ENCODE measurements at regions not wholly inside any gene's neighbourhood (a gene's known extent, or its start where the extent isn't known, plus 50 kb on each side); places are given as distances from the start of the nearest gene placed in this dataset.

DNA sequence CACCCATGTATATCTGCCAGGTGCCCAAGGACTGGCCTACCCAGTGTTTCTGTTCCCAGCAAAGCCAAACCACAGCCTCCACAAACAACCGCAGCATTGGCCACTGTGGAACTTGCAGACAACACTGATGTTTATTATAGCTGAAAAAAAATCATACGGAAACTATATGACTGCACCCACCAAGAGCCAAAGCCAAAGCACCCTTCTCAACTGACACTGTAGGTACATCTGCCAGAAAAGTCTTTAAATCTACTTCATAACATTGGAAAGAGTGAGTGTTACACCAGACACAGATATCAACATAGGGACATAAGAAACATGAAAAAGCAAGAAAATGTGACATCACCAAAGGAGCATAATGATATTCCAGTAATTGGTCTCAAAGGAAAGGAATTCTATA lies 428.0 kb downstream of the PSAT1 start:
- no peak for TF ChIP-seq POLR2A (IDR thresholded peaks at IDR 0.05)
- TF ChIP-seq, protein P1, sequence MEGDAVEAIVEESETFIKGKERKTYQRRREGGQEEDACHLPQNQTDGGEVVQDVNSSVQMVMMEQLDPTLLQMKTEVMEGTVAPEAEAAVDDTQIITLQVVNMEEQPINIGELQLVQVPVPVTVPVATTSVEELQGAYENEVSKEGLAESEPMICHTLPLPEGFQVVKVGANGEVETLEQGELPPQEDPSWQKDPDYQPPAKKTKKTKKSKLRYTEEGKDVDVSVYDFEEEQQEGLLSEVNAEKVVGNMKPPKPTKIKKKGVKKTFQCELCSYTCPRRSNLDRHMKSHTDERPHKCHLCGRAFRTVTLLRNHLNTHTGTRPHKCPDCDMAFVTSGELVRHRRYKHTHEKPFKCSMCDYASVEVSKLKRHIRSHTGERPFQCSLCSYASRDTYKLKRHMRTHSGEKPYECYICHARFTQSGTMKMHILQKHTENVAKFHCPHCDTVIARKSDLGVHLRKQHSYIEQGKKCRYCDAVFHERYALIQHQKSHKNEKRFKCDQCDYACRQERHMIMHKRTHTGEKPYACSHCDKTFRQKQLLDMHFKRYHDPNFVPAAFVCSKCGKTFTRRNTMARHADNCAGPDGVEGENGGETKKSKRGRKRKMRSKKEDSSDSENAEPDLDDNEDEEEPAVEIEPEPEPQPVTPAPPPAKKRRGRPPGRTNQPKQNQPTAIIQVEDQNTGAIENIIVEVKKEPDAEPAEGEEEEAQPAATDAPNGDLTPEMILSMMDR (IDR thresholded peaks at IDR 0.05) = no peak
- intact Hi-C loops (cut with DNase I; ENCODE audit: low total_unique reads) = no loop called here
- WGBS, 2 donors = 88 to 91% methylated on average over 2 of the region's 2 CpGs

DNA sequence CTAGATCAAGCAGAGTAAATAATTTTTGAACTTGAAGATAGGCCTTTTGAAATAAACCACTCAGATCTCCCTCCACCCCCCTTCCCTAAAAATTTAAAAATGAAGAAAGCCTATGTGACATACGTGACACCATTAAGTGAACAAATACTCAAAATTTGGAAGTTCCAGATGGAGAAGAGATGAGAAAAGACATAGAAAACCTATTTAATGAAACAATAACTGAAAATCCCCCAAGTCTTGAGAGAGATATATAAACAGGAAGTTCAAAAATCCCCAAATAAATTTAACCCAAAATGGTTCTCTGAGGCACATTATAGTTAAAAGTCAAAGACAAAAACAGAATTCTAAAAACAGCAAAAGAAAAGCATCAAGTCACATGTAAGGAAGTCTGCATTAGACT lies 428.6 kb downstream of the PSAT1 start:
- no peak for DNase-seq (ENCODE audit: low spot score in 2 of 2)
- TF ChIP-seq POLR2A (IDR thresholded peaks at IDR 0.05) = no peak
- TF ChIP-seq, protein P1 (IDR thresholded peaks at IDR 0.05) = no peak
- WGBS, 2 donors = 80 to 88% methylated on average over 1 of the region's 1 CpG

More for the DNA sequence above, 428.0 kb downstream of the PSAT1 start:
- H3K4me3 ChIP-seq (ENCODE audit: low read depth, poor library complexity, severe bottlenecking) = no peak overlapping the region
- DNase-seq (ENCODE audit: low spot score in 2 of 2) = no peak

DNA sequence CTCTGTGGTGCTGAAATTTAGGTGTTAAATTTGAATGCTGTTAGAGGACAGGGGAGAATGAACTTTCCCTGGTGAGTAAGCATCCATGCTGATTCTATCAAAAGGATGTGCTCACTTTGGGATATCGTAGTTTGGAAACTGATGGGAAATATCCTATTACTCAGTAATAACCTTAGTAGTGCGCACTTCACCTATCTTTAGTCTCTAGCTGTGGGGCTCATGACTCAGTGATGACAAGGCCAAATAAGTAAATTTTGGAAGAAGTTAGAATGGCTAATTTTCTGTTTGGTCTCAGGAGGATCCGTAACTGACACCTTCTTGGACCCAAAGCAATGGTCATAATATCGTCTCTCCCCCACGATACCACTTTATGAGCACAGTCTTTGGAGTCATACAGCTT lies 448.4 kb downstream of the PSAT1 start:
- no peak for TF ChIP-seq POLR2A (IDR thresholded peaks at IDR 0.05)
- TF ChIP-seq, protein P1 (IDR thresholded peaks at IDR 0.05) = no peak
- intact Hi-C loops (cut with DNase I; ENCODE audit: low total_unique reads) = no loop called here
- no peak overlapping the region for H3K4me3 ChIP-seq (ENCODE audit: low read depth, poor library complexity, severe bottlenecking)
- DNase-seq (ENCODE audit: low spot score in 2 of 2) = no peak
- 93 to 95% methylated on average over 5 of the region's 5 CpGs for WGBS, 2 donors

More for the DNA sequence above, 428.6 kb downstream of the PSAT1 start:
- intact Hi-C loops (cut with DNase I; ENCODE audit: low total_unique reads) = no loop called here
- H3K4me3 ChIP-seq (ENCODE audit: low read depth, poor library complexity, severe bottlenecking) = no peak overlapping the region

DNA sequence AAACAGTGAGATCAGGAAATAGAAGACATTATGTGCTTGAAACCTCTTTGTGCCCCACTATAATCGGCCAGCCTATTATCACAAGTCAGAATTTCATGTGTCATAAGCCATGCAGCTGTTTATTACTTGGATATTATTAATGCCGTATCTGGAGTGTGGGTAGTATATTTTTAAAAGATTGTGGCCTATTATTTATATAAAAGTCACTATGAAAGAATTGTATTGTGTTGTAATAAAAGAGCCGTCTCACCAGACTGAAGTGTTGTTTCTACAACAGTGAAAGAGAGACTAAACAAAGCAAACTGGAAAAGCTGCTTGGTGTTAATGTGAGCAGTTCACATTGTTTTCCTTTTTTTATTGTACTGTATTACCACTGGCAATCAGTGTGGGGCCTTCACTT lies 449.1 kb downstream of the PSAT1 start:
- no peak for DNase-seq (ENCODE audit: low spot score in 2 of 2)
- WGBS, 2 donors = 61 to 72% methylated on average over 3 of the region's 3 CpGs
- intact Hi-C loops (cut with DNase I; ENCODE audit: low total_unique reads) = no loop called here
- TF ChIP-seq, protein P1 (IDR thresholded peaks at IDR 0.05) = no peak
- no peak for TF ChIP-seq POLR2A (IDR thresholded peaks at IDR 0.05)
- no peak overlapping the region for H3K4me3 ChIP-seq (ENCODE audit: low read depth, poor library complexity, severe bottlenecking)

DNA sequence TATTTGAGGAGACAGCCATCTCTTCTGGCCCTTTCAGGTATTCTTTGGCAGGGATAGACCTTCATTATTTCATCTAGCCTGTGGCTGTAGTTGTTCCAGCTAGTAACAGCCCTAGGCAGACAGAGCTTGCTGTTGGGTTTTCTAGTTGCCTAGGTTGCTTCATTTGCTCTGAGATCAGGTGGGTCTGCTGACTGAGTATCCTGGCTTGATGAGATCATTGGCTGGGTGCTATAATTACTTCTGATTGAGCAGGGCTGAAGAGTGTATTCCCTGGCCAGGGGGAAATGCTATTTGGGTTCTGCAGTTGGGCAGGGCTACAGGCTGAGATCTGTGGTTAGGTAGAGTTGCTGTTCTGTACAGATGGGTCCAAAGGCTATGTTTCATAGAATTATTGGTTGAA lies 456.1 kb downstream of the PSAT1 start:
- no peak overlapping the region for H3K4me3 ChIP-seq (ENCODE audit: low read depth, poor library complexity, severe bottlenecking)
- no peak for DNase-seq (ENCODE audit: low spot score in 2 of 2)
- intact Hi-C loops (cut with DNase I; ENCODE audit: low total_unique reads) = no loop called here
- TF ChIP-seq, protein P1 (IDR thresholded peaks at IDR 0.05) = no peak
- no peak for TF ChIP-seq POLR2A (IDR thresholded peaks at IDR 0.05)

DNA sequence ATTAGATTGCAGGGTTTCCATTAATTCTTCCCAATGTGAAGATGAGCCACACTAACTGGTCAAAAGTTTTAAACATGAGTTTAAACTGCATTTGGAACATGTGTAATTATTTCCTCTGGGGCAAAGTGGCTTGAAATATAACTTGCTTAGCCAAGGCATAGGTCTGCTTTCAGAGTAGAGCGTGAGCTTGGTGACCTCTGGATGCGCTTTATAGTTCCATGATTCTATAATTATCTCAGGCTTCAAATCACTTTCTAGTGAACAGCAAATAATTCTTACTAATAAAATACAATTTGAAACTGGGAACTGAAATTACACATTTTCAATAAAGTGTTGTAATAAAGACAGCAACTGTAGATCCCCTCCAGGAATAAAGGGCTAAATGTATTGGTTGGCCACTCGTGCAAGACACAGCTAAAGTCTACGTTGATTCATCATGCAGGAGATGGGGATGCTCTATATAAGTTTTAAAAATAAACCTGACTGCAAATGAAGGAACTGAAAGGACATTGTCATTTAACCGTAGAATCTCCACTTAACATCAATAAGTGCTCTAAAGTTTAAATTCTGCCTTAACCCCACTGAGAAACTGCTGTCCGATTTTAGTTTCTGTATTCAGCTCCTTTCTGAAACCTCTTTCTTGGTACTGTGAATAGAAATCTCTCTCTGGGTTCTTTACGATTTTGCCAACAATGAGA lies 460.0 kb downstream of the PSAT1 start:
- intact Hi-C loops (cut with DNase I; ENCODE audit: low total_unique reads) = no loop called here
- no peak overlapping the region for H3K4me3 ChIP-seq (ENCODE audit: low read depth, poor library complexity, severe bottlenecking)
- WGBS, 2 donors = 75 to 83% methylated on average over 7 of the region's 7 CpGs
- TF ChIP-seq, protein P1 (IDR thresholded peaks at IDR 0.05) = no peak
- no peak for TF ChIP-seq POLR2A (IDR thresholded peaks at IDR 0.05)
- no peak for DNase-seq (ENCODE audit: low spot score in 2 of 2)
